KG1 (cell line): ENCODE measurements at regions not wholly inside any gene's neighbourhood (a gene's known extent, or its start where the extent isn't known, plus 50 kb on each side); places are given as distances from the start of the nearest gene placed in this dataset.
"Not testable (repeated sequence)": the region's sequence is repeated elsewhere in the genome, so short reads cannot be mapped to it uniquely, and the experiment has no call there.

Experiments used
- DNase-seq: peaks from one replicate; lab custom pipeline; 2025; lab: John Stamatoyannopoulos, UW

GRCh38 chr4:114447963-114448516, 150.6 kb upstream of the UGT8 start:
- not testable (repeated sequence) for DNase-seq

- no peak for DNase-seq
Observed at GRCh38 chr4:114458728-114459127, 139.9 kb upstream of the UGT8 start.

- DNase-seq: no peak
Observed at GRCh38 chr4:114464726-114465272, 133.8 kb upstream of the UGT8 start.

GRCh38 chr4:114465766-114466165, 132.8 kb upstream of the UGT8 start:
- no peak for DNase-seq

GRCh38 chr4:114466299-114466698, 132.3 kb upstream of the UGT8 start:
- no peak for DNase-seq

- DNase-seq: no peak
Observed at GRCh38 chr4:114472269-114473032, 126.2 kb upstream of the UGT8 start.

- DNase-seq: no peak
Observed at GRCh38 chr4:114474188-114474800, 124.3 kb upstream of the UGT8 start.

- no peak for DNase-seq
Observed at GRCh38 chr4:114476310-114476709, 122.3 kb upstream of the UGT8 start.

GRCh38 chr4:114479595-114479994, 119.0 kb upstream of the UGT8 start:
- no peak for DNase-seq

- DNase-seq: no peak
Observed at GRCh38 chr4:114481856-114482255, 116.8 kb upstream of the UGT8 start.

- DNase-seq: no peak
Observed at GRCh38 chr4:114487101-114487500, 111.5 kb upstream of the UGT8 start.

GRCh38 chr4:114488301-114488982, 110.2 kb upstream of the UGT8 start:
- DNase-seq: no peak

GRCh38 chr4:114494246-114494803, 104.3 kb upstream of the UGT8 start:
- no peak for DNase-seq

- no peak for DNase-seq
Observed at GRCh38 chr4:114495471-114495928, 103.1 kb upstream of the UGT8 start.

- no peak for DNase-seq
Observed at GRCh38 chr4:114497116-114497515, 101.5 kb upstream of the UGT8 start.

GRCh38 chr4:114509340-114509739, 89.3 kb upstream of the UGT8 start:
- no peak for DNase-seq

- DNase-seq: no peak
Observed at GRCh38 chr4:114512595-114513295, 85.9 kb upstream of the UGT8 start.

GRCh38 chr4:114519368-114519767, 79.2 kb upstream of the UGT8 start:
- no peak for DNase-seq

GRCh38 chr4:114527170-114527569, 71.4 kb upstream of the UGT8 start:
- DNase-seq: no peak

GRCh38 chr4:114527637-114528036, 71.0 kb upstream of the UGT8 start:
- DNase-seq: no peak

GRCh38 chr4:114535725-114536124, 62.9 kb upstream of the UGT8 start:
- no peak for DNase-seq

- DNase-seq: no peak
Observed at GRCh38 chr4:114537352-114537751, 61.3 kb upstream of the UGT8 start.
